ENCODE measurements at regions not wholly inside any gene's neighbourhood (a gene's known extent, or its start where the extent isn't known, plus 50 kb on each side); places are given as distances from the start of the nearest gene placed in this dataset.

DNA sequence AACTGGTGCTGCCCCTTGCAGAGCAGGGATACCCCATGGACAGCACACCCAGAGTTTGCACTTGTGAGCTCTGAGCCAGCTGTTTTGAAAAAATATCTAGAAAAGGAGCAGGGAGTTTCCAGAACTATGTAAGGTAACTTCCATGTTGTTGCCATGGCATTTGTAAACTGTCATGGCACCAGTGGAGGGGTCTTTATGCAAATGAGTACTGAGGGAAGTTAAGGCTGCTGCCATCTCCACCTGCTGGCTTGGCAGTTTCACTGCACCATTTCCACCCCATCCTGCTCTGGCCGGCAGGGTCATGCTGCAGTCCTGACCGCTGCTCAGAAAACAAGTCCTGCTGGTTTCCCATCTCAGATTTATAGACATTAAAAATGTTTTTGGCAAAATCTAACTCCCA lies 52.3 kb upstream of the SNTG2 start:
- DNase-seq (ENCODE audit: low read depth in 2 of 2): no peak

DNA sequence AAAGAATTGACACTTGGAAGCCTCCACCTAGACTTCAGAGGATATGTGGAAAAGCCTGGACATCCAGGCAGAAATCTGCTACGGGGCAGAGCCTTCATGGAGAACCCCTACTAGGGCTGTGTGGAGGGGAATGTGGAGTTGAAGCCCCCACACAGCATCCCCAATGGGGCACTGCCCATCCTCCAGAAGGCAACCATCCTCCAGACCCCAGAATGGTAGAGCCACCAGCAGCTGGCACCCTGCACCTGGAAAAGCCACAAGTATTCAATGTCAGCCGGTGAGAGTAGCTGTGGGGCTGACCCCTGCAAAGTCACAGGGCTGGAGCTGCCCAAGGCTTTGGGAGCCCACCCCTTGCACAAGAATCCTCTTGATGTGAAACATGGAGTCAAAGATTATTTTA lies 53.6 kb upstream of the SNTG2 start:
- no peak for DNase-seq (ENCODE audit: low read depth in 2 of 2)

GRCh38 chr2:893311-893710 lies 57.3 kb upstream of the SNTG2 start:
- no peak for DNase-seq (ENCODE audit: low read depth in 2 of 2)

DNA sequence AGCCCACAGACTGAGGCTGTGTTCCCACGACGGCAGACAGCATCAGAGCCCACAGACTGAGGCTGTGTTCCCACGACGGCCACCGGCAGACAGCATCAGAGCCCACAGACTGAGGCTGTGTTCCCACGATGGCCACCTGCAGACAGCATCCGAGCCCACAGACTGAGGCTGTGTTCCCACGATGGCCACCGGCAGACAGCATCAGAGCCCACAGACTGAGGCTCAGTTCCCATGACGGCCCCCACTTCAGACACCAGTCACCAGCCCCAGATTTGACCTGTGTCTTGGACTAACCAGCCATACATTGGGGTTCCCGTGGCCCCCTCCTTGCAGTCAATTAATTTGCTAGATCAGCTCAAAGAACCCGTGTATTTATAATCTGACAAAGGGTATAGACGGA lies 57.8 kb upstream of the SNTG2 start:
- no peak for DNase-seq (ENCODE audit: low read depth in 2 of 2)

DNA sequence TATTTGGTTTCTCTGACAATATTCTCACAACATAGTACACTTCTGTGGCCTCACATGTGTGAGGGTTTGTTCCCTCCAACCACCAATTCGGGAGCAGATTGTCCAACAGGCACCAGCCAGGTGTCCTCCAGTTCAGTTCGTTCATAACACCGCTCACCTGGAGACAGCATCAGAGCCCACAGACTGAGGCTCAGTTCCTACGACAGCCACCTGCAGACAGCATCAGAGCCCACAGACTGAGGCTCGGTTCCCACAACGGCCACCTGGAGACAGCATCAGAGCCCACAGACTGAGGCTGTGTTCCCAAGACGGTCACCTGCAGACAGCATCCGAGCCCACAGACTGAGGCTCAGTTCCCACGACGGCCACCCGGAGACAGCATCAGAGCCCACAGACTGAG lies 58.2 kb upstream of the SNTG2 start:
- no peak for DNase-seq (ENCODE audit: low read depth in 2 of 2)

- DNase-seq (ENCODE audit: low read depth in 2 of 2): no peak
These were observed 58.9 kb upstream of the SNTG2 start for GRCh38 chr2:891734-892133.

DNA sequence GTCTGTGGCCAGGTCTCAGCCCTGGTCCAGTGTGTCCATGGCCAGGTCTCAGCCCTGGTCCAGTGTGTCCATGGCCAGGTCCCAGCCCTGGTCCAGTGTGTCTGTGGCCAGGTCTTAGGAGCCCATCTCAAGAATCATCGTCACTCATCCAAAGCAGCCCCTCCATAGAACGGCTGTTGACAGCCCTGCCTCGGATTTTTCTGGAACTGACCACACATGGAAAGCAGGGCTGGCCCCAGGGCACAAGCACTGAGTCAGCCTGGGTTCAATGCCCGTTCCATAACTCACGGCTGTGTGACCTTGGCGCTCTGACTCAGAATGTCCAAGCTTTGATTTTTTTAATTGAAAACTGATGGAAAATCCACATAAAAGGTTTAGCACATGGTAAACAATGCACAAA lies 59.9 kb upstream of the SNTG2 start:
- DNase-seq (ENCODE audit: low read depth in 2 of 2): no peak

- no peak for DNase-seq (ENCODE audit: low read depth in 2 of 2)
These were observed 60.4 kb upstream of the SNTG2 start for GRCh38 chr2:890214-890613.

DNA sequence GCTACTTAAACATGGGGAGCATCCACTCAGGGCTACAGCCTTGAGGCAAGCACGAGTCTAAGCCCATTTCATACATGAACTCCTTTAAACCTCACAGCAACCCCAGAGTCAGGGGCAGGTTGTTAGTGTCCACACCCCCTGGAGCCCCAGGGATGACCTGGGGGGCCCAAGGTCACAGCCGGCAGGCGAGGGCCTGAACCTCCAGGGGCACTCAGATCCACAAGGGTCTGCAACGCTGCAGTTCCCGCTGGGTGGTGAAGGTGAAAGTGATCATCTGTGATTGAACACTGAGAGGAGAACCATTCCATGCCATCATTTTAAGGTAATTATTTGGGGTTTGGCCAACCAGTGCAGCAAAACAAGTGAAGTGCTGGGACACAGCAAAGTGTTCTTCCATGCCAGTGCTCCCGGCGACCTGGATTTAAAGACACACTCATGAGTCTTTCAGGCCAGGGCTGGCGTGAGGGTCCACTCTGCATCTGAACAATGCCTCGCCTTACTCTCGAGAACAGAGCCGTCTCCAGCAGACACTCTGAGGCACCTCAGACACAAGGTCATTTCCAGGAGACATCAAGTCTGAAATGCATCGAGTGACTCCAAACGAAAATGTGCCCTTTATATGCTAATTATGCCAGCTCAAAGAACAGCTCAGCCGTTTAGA lies 61.6 kb upstream of the SNTG2 start:
- no peak for DNase-seq (ENCODE audit: low read depth in 2 of 2)

DNA sequence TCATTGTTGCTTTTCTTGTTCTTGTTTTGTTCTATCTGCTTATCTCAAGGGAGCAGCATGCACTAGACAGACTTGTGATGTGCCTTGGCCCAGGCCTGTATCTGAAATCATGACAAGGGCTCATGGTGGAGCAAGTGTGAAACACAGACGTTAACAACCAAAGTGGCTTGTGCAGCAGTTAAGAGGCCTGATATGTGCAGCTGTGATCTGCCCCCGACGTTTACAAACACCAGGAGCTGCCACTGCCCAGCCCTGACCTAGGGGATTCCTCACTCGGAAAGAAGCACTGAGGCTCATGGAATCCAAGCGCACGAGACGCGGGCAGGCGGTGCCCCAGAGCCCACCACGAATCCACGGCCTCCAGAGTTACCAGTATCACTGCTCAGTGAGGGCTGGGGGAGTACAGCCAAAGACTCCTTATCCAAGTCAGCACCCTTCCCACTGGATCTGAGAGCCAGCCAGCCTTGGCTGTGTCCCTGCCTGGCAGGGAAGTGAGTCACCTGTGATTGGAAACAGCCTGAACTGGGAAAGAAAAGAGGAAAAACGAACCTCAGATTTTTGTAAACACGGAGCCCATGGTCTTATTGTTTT lies 62.3 kb upstream of the SNTG2 start:
- no peak for DNase-seq (ENCODE audit: low read depth in 2 of 2)

- no peak for DNase-seq (ENCODE audit: low read depth in 2 of 2)
These were observed 63.0 kb upstream of the SNTG2 start for GRCh38 chr2:887639-888038.

DNA sequence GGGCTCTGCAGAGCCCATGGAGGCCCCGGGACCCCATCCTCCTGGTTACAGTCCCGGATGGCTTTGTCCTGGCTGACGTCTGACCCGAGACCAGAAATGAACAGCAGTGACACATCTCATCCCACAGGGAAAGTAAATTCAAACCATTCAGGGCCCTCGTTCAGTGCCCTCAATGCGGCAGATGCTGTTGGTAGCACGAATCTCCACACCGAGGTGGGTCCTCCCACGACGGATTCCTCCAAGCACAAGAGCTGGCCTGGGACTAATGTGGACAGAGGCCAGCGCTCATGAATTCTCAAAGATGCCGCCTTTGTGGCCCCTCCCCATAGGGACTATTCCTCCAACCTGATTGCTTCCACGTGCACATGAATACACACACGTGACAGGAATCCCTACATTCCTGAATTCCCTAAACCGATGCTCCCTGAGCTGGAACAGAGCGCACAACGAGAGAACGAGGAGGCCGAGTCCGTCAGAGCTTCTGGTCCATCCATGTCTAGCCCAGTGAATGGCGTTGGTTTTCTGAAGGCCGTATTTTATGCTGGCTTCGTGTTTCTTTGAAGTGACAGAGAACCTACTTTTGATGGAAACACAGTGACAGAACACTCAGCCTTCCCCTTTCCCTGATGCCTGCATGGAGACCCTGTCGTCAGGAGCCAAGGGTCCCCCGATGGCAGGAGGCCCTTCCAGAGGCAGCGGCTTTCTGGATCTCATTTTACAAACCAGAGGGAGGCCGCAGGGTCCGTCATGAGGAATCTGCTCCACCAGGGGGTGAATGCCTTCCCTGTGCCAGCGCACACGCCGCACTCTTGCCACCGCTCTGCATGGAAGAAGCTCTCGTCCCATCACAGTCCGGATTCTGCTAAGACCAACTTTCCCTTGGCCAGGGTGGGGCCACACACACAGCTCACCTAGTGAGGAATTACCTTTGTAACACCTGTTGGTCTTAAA lies 64.3 kb upstream of the SNTG2 start:
- no peak for DNase-seq (ENCODE audit: low read depth in 2 of 2)

GRCh38 chr2:885230-886071 lies 65.2 kb upstream of the SNTG2 start:
- no peak for DNase-seq (ENCODE audit: low read depth in 2 of 2)

- no peak for DNase-seq (ENCODE audit: low read depth in 2 of 2)
These were observed 66.6 kb upstream of the SNTG2 start for GRCh38 chr2:883803-884748.

- DNase-seq (ENCODE audit: low read depth in 2 of 2): no peak
These were observed 67.3 kb upstream of the SNTG2 start for GRCh38 chr2:883260-883802.

GRCh38 chr2:881204-881918 lies 69.3 kb upstream of the SNTG2 start:
- peak in 1 of 2 donors; percentile 2 for DNase-seq (ENCODE audit: low read depth in 2 of 2)

DNA sequence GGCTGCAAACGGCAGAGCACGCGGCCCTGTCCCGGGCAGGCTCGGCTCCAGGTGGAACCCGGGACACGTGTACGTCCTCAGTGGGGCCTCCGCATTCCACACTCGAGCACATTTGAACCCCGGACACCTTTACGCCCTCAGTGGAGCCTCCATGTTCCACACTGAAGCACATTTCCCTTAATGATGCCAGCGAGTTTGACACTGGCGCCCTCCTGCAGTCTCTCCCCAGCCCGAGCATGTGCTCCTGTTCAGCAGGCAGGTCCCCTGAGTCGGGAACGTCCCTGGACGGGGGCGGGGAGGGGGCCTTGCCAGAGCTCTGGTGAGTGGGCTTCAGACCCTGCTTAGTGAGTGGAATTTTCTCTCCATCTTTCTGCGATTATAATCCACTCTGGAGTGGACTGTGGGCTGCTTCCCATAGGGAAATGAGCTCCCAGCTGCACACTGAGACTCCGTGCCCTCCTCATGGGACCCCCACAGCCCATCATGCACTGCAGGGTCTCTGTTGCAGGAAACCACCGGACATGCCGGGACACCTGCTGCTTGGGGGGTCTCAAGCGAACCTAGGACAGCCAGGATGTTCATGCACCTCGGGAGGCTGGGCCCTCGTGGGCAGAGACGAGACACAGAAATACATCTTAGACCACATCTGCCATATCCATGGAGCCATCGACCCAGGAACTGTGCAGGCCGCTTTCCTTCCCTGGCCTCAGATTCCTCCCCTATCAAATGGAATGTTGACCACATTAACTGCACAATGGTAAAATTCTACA lies 70.3 kb upstream of the SNTG2 start:
- DNase-seq (ENCODE audit: low read depth in 2 of 2): no peak

DNA sequence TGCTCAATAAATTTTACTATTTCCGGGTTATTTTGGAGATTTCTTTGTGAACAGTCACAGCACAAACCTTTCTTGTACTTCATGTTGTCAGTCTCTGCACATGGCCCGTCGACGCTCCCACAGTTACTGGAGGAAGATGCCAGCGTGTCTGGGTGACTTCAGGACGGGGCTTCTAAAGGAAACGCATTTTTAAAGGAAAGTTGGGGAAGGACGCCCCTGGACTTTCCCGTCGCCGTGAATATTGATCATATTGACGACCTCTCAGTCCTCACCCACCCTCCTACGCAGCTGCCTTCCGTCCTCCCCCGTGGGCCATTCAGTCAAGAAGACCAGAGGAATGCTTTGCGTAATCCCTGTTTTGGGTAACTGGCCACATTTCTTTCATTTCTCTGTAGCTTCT lies 71.1 kb upstream of the SNTG2 start:
- DNase-seq (ENCODE audit: low read depth in 2 of 2): no peak
